GM23338 (cell line): ENCODE measurements at regions not wholly inside any gene's neighbourhood (a gene's known extent, or its start where the extent isn't known, plus 50 kb on each side); places are given as distances from the start of the nearest gene placed in this dataset.

Experiments used
- ATAC-seq: fragments of 200-7000 bp; cut with Tn5 transposase; 3 replicates; pipeline ENCODE4 v1.9.1; 2020
- DNase-seq: peaks from one replicate; pipeline ENCODE4 v3.0.0-alpha.2; 2015; ENCODE audit warnings: low spot score
- H2AFZ ChIP-seq: fragments of 200-600 bp; sonication (generic); 2 replicates; pipeline ENCODE4 v1.8.0; 2016; ENCODE audit warnings: antibody characterized with exemption, mild to moderate bottlenecking, moderate library complexity
- H3F3A ChIP-seq: fragments of 200-600 bp; sonication (generic); replicated peaks from 2 replicates; pipeline ENCODE4 v1.8.0; 2017; ENCODE audit warnings: antibody characterized with exemption, mixed run types, low read depth
- H3K27ac ChIP-seq: fragments of 200-600 bp; sonication (generic); 2 replicates; pipeline ENCODE4 v1.6.1; 2016; ENCODE audit warnings: low read depth
- H3K27me3 ChIP-seq: fragments of 200-600 bp; sonication (generic); 2 replicates; pipeline ENCODE4 v1.8.0; 2016; ENCODE audit warnings: mild to moderate bottlenecking, mixed run types, moderate library complexity; ENCODE audit not compliant: insufficient read depth
- H3K36me3 ChIP-seq: fragments of 200-600 bp; sonication (generic); 2 replicates; pipeline ENCODE4 v1.8.0; 2016; ENCODE audit warnings: mild to moderate bottlenecking; ENCODE audit not compliant: insufficient read depth
- H3K4me1 ChIP-seq: fragments of 200-600 bp; sonication (generic); 2 replicates; pipeline ENCODE4 v1.8.0; 2016; ENCODE audit warnings: mild to moderate bottlenecking, moderate library complexity; ENCODE audit not compliant: insufficient read depth
- H3K4me2 ChIP-seq: fragments of 200-600 bp; sonication (generic); 2 replicates; pipeline ENCODE4 v1.7.1; 2017; ENCODE audit warnings: mixed run types
- H3K4me3 ChIP-seq: fragments of 200-600 bp; sonication (generic); 2 replicates; pipeline ENCODE4 v1.6.1; 2016; ENCODE audit warnings: mixed run types
- H3K79me2 ChIP-seq: fragments of 200-600 bp; sonication (generic); replicated peaks from 2 replicates; pipeline ENCODE4 v1.8.0; 2017; ENCODE audit warnings: mild to moderate bottlenecking; ENCODE audit not compliant: insufficient read depth
- H3K9me2 ChIP-seq: fragments of 200-600 bp; sonication (generic); 2 replicates; pipeline ENCODE4 v1.8.0; 2017; ENCODE audit not compliant: insufficient read depth
- H4K20me1 ChIP-seq: fragments of 200-600 bp; sonication (generic); replicated peaks from 2 replicates; pipeline ENCODE4 v1.8.0; 2017; ENCODE audit warnings: mild to moderate bottlenecking; ENCODE audit not compliant: insufficient read depth
- H3K27ac Mint-ChIP-seq: 2 replicates; pipeline ENCODE4 v1.8.0; 2020; ENCODE audit warnings: inconsistent platforms, mild to moderate bottlenecking, moderate library complexity, mixed read lengths
- H3K27me3 Mint-ChIP-seq: 3 replicates; pipeline ENCODE4 v1.8.0; 2022; ENCODE audit warnings: low read depth, mild to moderate bottlenecking, moderate library complexity, mixed read lengths, inconsistent platforms; ENCODE audit not compliant: insufficient read depth, poor library complexity
- H3K36me3 Mint-ChIP-seq: 3 replicates; pipeline ENCODE4 v1.8.0; 2021; ENCODE audit warnings: low read depth, mild to moderate bottlenecking, inconsistent platforms, moderate library complexity, mixed read lengths
- H3K4me1 Mint-ChIP-seq: 3 replicates; pipeline ENCODE4 v1.8.0; 2020; ENCODE audit warnings: mild to moderate bottlenecking, inconsistent platforms, mixed read lengths
- H3K4me3 Mint-ChIP-seq: 3 replicates; pipeline ENCODE4 v1.8.0; 2021; ENCODE audit warnings: moderate library complexity, mild to moderate bottlenecking, inconsistent platforms, mixed read lengths
- H3K9me3 Mint-ChIP-seq: 3 replicates; pipeline ENCODE4 v1.8.0; 2020; ENCODE audit warnings: moderate library complexity, mild to moderate bottlenecking, inconsistent platforms, mixed read lengths
- CREB1 ChIP-seq: fragments of 250-450 bp; sonication (Bioruptor Pico); IDR thresholded peaks from 2 replicates; pipeline ENCODE4 v1.5.0; 2020; ENCODE audit warnings: low read depth, mild to moderate bottlenecking, moderate library complexity
- EZH2 ChIP-seq: fragments of 200-600 bp; sonication (generic); IDR thresholded peaks from one replicate; pipeline ENCODE4 v1.8.0; 2017; ENCODE audit warnings: antibody characterized with exemption, mild to moderate bottlenecking, low read depth; ENCODE audit not compliant: unreplicated experiment
- EZH2phosphoT487 ChIP-seq: fragments of 200-600 bp; sonication (generic); IDR thresholded peaks from one replicate; pipeline ENCODE4 v1.8.1; 2018; ENCODE audit warnings: antibody characterized with exemption; ENCODE audit not compliant: unreplicated experiment
- JUNB ChIP-seq: IDR thresholded peaks from one replicate; pipeline ENCODE4 v1.6.1; 2016; ENCODE audit warnings: antibody characterized with exemption; ENCODE audit not compliant: unreplicated experiment
- POLR2AphosphoS5 ChIP-seq: IDR thresholded peaks from 2 replicates; pipeline ENCODE4 v1.6.1; 2016; ENCODE audit warnings: antibody characterized with exemption, low read depth
- STAT1 ChIP-seq: IDR thresholded peaks from one replicate; pipeline ENCODE4 v1.6.1; 2016; ENCODE audit warnings: antibody characterized with exemption; ENCODE audit not compliant: unreplicated experiment
- ZNF114 ChIP-seq: fragments of 250-450 bp; sonication (Bioruptor Pico); IDR thresholded peaks from 2 replicates; pipeline ENCODE4 v1.5.0; 2020; ENCODE audit warnings: mild to moderate bottlenecking, moderate library complexity
- ZNF331 ChIP-seq: fragments of 250-450 bp; sonication (Bioruptor Pico); IDR thresholded peaks from 2 replicates; pipeline ENCODE4 v1.5.0; 2020; ENCODE audit warnings: low read depth, mild to moderate bottlenecking, moderate library complexity
- TF ChIP-seq, protein P1 (sequence below), 2 experiments: fragments of 200-600 bp in 1 of 2; sonication (generic) in 1 of 2; conservative IDR thresholded peaks; 2 replicates each; pipeline versions ENCODE4 v1.5.1 to v1.6.1; 2016 to 2017; ENCODE audit warnings: antibody characterized with exemption in 2 of 2, low read depth in 2 of 2, mild to moderate bottlenecking in 2 of 2, moderate library complexity in 1 of 2
- TF ChIP-seq, protein P2 (sequence below): fragments of 250-450 bp; sonication (Bioruptor Pico); IDR thresholded peaks from 2 replicates; pipeline ENCODE4 v1.5.0; 2020; ENCODE audit warnings: mild to moderate bottlenecking, moderate library complexity
- TF ChIP-seq, protein P3 (sequence below): IDR thresholded peaks from one replicate; pipeline ENCODE4 v1.6.1; 2018; ENCODE audit warnings: antibody characterized with exemption; ENCODE audit not compliant: unreplicated experiment

DNA sequence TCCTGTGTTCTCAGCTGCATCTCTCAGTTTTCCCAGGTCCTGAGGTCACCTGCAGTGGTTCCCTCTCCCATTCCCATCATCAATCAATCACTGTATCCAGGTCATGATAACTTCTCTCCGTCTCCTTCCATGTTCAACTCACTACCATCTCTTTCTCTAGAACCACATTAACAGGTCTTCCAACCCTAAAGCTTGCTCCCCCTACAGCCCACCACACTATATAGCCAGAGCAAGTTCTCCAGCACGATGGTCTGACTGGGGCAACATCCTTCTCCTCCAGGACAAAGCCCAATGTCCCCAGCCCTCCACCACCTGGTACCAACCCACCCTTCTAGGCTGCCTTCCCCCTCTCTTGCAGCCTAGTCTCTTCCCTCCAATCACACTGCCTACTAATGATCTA, 241.6 kb downstream of the CDK5RAP2 start:
- no peak overlapping the region for H3K4me2 ChIP-seq
- no peak overlapping the region for H3K27ac Mint-ChIP-seq
- no peaks in the 10 kb centered on the region for H3K27me3 ChIP-seq
- H3K36me3 Mint-ChIP-seq, result no peaks in the 10 kb centered on the region
- H3K27ac ChIP-seq, result no peak overlapping the region
- no peaks in the 10 kb centered on the region for H3K9me2 ChIP-seq
- H2AFZ ChIP-seq, result no peak overlapping the region
- no peaks in the 10 kb centered on the region for H3K4me1 Mint-ChIP-seq
- H3K27me3 Mint-ChIP-seq, result peaks cover 3% of the 10 kb centered on the region
- no peaks in the 10 kb centered on the region for H3K36me3 ChIP-seq
- H3K4me3 Mint-ChIP-seq, result no peak overlapping the region
- no peaks in the 10 kb centered on the region for H4K20me1 ChIP-seq
- H3K79me2 ChIP-seq, result no peaks in the 10 kb centered on the region
- no peaks in the 10 kb centered on the region for H3F3A ChIP-seq
- TF ChIP-seq, protein P1, sequence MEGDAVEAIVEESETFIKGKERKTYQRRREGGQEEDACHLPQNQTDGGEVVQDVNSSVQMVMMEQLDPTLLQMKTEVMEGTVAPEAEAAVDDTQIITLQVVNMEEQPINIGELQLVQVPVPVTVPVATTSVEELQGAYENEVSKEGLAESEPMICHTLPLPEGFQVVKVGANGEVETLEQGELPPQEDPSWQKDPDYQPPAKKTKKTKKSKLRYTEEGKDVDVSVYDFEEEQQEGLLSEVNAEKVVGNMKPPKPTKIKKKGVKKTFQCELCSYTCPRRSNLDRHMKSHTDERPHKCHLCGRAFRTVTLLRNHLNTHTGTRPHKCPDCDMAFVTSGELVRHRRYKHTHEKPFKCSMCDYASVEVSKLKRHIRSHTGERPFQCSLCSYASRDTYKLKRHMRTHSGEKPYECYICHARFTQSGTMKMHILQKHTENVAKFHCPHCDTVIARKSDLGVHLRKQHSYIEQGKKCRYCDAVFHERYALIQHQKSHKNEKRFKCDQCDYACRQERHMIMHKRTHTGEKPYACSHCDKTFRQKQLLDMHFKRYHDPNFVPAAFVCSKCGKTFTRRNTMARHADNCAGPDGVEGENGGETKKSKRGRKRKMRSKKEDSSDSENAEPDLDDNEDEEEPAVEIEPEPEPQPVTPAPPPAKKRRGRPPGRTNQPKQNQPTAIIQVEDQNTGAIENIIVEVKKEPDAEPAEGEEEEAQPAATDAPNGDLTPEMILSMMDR (conservative IDR thresholded peaks at IDR 0.05; ENCODE audit: low read depth in 2 of 2), result peak in 1 of 2 experiments; percentile 25; a peak in 3 of 4 replicates
- no peak for TF ChIP-seq STAT1
- H3K4me1 ChIP-seq, result no peaks in the 10 kb centered on the region
- H3K4me3 ChIP-seq, result no peak overlapping the region
- no peaks in the 10 kb centered on the region; the same call in 2 of the 3 replicates for H3K9me3 Mint-ChIP-seq
- ATAC-seq (no peak), DNase-seq (no peak)

DNA sequence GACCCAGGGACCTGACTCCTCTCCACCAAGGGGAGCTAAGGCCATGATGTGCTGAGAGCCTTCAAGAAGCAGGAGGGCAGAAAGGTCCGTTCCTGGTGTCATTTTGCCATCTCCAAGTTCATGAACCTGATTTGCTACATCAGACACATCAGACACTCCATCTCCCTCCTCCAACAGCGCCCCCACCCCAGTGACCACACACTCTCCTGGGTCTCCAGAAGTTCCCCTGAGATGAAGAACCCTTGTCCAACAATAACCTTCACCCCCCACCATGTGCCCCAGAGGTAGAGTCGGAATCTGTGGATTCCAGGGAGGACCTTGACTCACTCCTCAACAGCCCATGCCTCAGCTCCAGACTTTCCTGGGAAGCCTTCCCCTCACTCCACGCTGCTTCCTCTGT, 242.8 kb downstream of the CDK5RAP2 start:
- no peaks in the 10 kb centered on the region for H4K20me1 ChIP-seq
- H3K4me3 ChIP-seq, result no peak overlapping the region
- Mint-ChIP-seq H3K27ac (no peak overlapping the region), H3K4me3 (no peak overlapping the region), H3K36me3 (no peaks in the 10 kb centered on the region), H3K9me3 (no peaks in the 10 kb centered on the region; the same call in 2 of the 3 replicates), H3K4me1 (no peaks in the 10 kb centered on the region), H3K27me3 (peaks cover 3% of the 10 kb centered on the region)
- DNase-seq (no peak), ATAC-seq (no peak)
- H3K4me2 ChIP-seq, result no peak overlapping the region
- H3K27ac ChIP-seq, result no peak overlapping the region
- H3K79me2 ChIP-seq, result no peaks in the 10 kb centered on the region
- H3K36me3 ChIP-seq, result no peaks in the 10 kb centered on the region
- no peaks in the 10 kb centered on the region for H3K27me3 ChIP-seq
- no peaks in the 10 kb centered on the region for H3K9me2 ChIP-seq
- H3F3A ChIP-seq, result no peaks in the 10 kb centered on the region
- no peak for TF ChIP-seq ZNF114 (CRISPR knock-in tag)
- TF ChIP-seq JUNB, result no peak
- TF ChIP-seq STAT1, result no peak
- TF ChIP-seq ZNF331 (CRISPR knock-in tag), result no peak
- TF ChIP-seq EZH2, result no peak
- no peak for TF ChIP-seq POLR2AphosphoS5
- no peak for TF ChIP-seq CREB1 (CRISPR knock-in tag)
- TF ChIP-seq EZH2phosphoT487, result no peak
- TF ChIP-seq, protein P2, sequence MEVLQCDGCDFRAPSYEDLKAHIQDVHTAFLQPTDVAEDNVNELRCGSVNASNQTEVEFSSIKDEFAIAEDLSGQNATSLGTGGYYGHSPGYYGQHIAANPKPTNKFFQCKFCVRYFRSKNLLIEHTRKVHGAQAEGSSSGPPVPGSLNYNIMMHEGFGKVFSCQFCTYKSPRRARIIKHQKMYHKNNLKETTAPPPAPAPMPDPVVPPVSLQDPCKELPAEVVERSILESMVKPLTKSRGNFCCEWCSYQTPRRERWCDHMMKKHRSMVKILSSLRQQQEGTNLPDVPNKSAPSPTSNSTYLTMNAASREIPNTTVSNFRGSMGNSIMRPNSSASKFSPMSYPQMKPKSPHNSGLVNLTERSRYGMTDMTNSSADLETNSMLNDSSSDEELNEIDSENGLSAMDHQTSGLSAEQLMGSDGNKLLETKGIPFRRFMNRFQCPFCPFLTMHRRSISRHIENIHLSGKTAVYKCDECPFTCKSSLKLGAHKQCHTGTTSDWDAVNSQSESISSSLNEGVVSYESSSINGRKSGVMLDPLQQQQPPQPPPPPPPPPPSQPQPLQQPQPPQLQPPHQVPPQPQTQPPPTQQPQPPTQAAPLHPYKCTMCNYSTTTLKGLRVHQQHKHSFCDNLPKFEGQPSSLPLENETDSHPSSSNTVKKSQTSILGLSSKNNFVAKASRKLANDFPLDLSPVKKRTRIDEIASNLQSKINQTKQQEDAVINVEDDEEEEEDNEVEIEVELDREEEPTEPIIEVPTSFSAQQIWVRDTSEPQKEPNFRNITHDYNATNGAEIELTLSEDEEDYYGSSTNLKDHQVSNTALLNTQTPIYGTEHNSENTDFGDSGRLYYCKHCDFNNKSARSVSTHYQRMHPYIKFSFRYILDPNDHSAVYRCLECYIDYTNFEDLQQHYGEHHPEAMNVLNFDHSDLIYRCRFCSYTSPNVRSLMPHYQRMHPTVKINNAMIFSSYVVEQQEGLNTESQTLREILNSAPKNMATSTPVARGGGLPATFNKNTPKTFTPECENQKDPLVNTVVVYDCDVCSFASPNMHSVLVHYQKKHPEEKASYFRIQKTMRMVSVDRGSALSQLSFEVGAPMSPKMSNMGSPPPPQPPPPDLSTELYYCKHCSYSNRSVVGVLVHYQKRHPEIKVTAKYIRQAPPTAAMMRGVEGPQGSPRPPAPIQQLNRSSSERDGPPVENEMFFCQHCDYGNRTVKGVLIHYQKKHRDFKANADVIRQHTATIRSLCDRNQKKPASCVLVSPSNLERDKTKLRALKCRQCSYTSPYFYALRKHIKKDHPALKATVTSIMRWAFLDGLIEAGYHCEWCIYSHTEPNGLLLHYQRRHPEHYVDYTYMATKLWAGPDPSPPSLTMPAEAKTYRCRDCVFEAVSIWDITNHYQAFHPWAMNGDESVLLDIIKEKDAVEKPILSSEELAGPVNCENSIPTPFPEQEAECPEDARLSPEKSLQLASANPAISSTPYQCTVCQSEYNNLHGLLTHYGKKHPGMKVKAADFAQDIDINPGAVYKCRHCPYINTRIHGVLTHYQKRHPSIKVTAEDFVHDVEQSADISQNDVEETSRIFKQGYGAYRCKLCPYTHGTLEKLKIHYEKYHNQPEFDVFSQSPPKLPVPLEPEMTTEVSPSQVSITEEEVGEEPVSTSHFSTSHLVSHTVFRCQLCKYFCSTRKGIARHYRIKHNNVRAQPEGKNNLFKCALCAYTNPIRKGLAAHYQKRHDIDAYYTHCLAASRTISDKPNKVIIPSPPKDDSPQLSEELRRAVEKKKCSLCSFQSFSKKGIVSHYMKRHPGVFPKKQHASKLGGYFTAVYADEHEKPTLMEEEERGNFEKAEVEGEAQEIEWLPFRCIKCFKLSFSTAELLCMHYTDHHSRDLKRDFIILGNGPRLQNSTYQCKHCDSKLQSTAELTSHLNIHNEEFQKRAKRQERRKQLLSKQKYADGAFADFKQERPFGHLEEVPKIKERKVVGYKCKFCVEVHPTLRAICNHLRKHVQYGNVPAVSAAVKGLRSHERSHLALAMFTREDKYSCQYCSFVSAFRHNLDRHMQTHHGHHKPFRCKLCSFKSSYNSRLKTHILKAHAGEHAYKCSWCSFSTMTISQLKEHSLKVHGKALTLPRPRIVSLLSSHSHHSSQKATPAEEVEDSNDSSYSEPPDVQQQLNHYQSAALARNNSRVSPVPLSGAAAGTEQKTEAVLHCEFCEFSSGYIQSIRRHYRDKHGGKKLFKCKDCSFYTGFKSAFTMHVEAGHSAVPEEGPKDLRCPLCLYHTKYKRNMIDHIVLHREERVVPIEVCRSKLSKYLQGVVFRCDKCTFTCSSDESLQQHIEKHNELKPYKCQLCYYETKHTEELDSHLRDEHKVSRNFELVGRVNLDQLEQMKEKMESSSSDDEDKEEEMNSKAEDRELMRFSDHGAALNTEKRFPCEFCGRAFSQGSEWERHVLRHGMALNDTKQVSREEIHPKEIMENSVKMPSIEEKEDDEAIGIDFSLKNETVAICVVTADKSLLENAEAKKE (CRISPR knock-in tag), result no peak
- TF ChIP-seq, protein P3, sequence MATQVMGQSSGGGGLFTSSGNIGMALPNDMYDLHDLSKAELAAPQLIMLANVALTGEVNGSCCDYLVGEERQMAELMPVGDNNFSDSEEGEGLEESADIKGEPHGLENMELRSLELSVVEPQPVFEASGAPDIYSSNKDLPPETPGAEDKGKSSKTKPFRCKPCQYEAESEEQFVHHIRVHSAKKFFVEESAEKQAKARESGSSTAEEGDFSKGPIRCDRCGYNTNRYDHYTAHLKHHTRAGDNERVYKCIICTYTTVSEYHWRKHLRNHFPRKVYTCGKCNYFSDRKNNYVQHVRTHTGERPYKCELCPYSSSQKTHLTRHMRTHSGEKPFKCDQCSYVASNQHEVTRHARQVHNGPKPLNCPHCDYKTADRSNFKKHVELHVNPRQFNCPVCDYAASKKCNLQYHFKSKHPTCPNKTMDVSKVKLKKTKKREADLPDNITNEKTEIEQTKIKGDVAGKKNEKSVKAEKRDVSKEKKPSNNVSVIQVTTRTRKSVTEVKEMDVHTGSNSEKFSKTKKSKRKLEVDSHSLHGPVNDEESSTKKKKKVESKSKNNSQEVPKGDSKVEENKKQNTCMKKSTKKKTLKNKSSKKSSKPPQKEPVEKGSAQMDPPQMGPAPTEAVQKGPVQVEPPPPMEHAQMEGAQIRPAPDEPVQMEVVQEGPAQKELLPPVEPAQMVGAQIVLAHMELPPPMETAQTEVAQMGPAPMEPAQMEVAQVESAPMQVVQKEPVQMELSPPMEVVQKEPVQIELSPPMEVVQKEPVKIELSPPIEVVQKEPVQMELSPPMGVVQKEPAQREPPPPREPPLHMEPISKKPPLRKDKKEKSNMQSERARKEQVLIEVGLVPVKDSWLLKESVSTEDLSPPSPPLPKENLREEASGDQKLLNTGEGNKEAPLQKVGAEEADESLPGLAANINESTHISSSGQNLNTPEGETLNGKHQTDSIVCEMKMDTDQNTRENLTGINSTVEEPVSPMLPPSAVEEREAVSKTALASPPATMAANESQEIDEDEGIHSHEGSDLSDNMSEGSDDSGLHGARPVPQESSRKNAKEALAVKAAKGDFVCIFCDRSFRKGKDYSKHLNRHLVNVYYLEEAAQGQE, result no peak
- H3K4me1 ChIP-seq, result no peaks in the 10 kb centered on the region
- no peak overlapping the region for H2AFZ ChIP-seq
